Dendritic cell treated with granulocyte-macrophage colony-stimulating factor and Interleukin-4, amounts not matched to agents 40 ng/mL and 50 ng/mL, for 4 days (primary cell): ENCODE measurements at regions not wholly inside any gene's neighbourhood (a gene's known extent, or its start where the extent isn't known, plus 50 kb on each side); places are given as distances from the start of the nearest gene placed in this dataset.
"Not testable (repeated sequence)": the region's sequence is repeated elsewhere in the genome, so short reads cannot be mapped to it uniquely, and the experiment has no call there.

Source experiments
- H3K27ac Mint-ChIP-seq: one replicate; pipeline ENCODE4 v1.8.0; 2022; ENCODE audit warnings: mild to moderate bottlenecking, mixed read lengths
- H3K27me3 Mint-ChIP-seq: one replicate; pipeline ENCODE4 v1.8.0; 2022; ENCODE audit warnings: mild to moderate bottlenecking, mixed read lengths
- H3K36me3 Mint-ChIP-seq: one replicate; pipeline ENCODE4 v1.8.0; 2022; ENCODE audit warnings: low read depth, mixed read lengths
- H3K4me1 Mint-ChIP-seq: one replicate; pipeline ENCODE4 v1.8.0; 2022; ENCODE audit warnings: low read depth, mixed read lengths
- H3K4me3 Mint-ChIP-seq: one replicate; pipeline ENCODE4 v1.8.0; 2022; ENCODE audit warnings: mild to moderate bottlenecking, moderate library complexity, mixed read lengths
- H3K9me3 Mint-ChIP-seq: one replicate; pipeline ENCODE4 v1.8.0; 2022; ENCODE audit warnings: mixed read lengths
- intact Hi-C: fragments of 100-400 bp; cut with micrococcal nuclease; formaldehyde crosslinking; loops from one replicate; pipeline ENCODE4 v1.15.0; 2022

DNA sequence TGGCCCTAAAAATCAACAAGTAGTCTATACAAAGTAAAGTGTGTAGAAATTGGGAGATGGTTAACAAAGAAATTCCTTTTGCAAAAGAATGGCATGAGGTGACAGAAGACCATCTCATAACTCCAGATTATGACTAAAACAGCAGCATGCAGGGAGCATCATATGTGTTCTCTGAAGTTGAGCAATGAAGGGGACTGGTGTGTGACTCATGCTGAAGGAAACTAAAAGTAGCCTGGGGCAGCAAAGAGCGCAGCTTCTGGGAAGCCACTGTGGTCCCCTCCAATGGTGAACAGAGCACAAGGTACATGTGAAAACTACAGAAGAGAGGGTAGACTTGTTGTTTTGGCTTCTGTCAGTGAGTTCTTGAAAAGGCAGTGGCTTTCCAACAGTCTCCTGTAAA lies 133.4 kb downstream of the MACC1 start:
- no peak overlapping the region for H3K4me3 Mint-ChIP-seq
- no peaks in the 10 kb centered on the region for H3K27me3 Mint-ChIP-seq
- no peak overlapping the region for H3K27ac Mint-ChIP-seq
- no peaks in the 10 kb centered on the region for H3K9me3 Mint-ChIP-seq
- H3K36me3 Mint-ChIP-seq, result no peaks in the 10 kb centered on the region
- no peaks in the 10 kb centered on the region for H3K4me1 Mint-ChIP-seq
- intact Hi-C loops, result no loop called here

GRCh38 chr7:20079080-20079479 lies 138.1 kb downstream of the MACC1 start:
- no peak overlapping the region for H3K27ac Mint-ChIP-seq
- intact Hi-C loops, result no loop called here

GRCh38 chr7:20076835-20077234 lies 140.3 kb downstream of the MACC1 start:
- no peaks in the 10 kb centered on the region for H3K36me3 Mint-ChIP-seq
- no peak overlapping the region for H3K4me3 Mint-ChIP-seq
- no peaks in the 10 kb centered on the region for H3K27me3 Mint-ChIP-seq
- intact Hi-C loops, result no loop called here
- no peaks in the 10 kb centered on the region for H3K4me1 Mint-ChIP-seq
- no peak overlapping the region for H3K27ac Mint-ChIP-seq
- no peaks in the 10 kb centered on the region for H3K9me3 Mint-ChIP-seq

More at GRCh38 chr7:20079080-20079479, 138.1 kb downstream of the MACC1 start:
- Mint-ChIP-seq H3K4me1 (no peaks in the 10 kb centered on the region), H3K36me3 (no peaks in the 10 kb centered on the region), H3K27me3 (no peaks in the 10 kb centered on the region), H3K9me3 (no peaks in the 10 kb centered on the region), H3K4me3 (no peak overlapping the region)

GRCh38 chr7:20075992-20076820 lies 141.0 kb downstream of the MACC1 start:
- Mint-ChIP-seq H3K27me3 (no peaks in the 10 kb centered on the region), H3K36me3 (no peaks in the 10 kb centered on the region), H3K4me1 (no peaks in the 10 kb centered on the region), H3K27ac (no peak overlapping the region), H3K9me3 (no peaks in the 10 kb centered on the region), H3K4me3 (no peak overlapping the region)
- intact Hi-C loops, result no loop called here

GRCh38 chr7:20075440-20075839 lies 141.7 kb downstream of the MACC1 start:
- intact Hi-C loops, result no loop called here
- H3K4me3 Mint-ChIP-seq, result no peak overlapping the region
- H3K27ac Mint-ChIP-seq, result no peak overlapping the region
- no peaks in the 10 kb centered on the region for H3K9me3 Mint-ChIP-seq
- no peaks in the 10 kb centered on the region for H3K27me3 Mint-ChIP-seq
- no peaks in the 10 kb centered on the region for H3K4me1 Mint-ChIP-seq
- H3K36me3 Mint-ChIP-seq, result no peaks in the 10 kb centered on the region

DNA sequence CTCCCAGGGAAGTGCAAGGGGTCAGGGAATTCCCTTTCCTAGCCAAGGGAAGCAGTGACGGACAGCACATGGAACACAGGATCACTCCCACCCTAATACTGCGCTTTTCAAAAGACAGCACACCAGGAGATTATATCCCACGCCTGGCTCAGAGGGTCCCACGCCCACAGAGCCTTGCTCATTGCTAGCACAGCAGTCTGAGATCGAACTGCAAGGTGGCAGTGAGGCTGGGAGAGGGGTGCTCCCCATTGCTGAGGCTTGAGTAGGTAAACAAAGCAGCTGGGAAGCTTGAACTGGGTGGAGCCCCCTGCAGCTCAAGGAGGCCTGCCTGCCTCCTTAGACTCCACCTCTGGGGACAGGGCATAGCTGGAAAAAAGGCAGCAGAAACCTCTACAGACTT lies 149.2 kb downstream of the MACC1 start:
- H3K27ac Mint-ChIP-seq, H3K4me1 Mint-ChIP-seq, intact Hi-C loops, H3K4me3 Mint-ChIP-seq, H3K27me3 Mint-ChIP-seq, H3K36me3 Mint-ChIP-seq: not testable (repeated sequence)
- H3K9me3 Mint-ChIP-seq, result peaks cover 21% of the 10 kb centered on the region

DNA sequence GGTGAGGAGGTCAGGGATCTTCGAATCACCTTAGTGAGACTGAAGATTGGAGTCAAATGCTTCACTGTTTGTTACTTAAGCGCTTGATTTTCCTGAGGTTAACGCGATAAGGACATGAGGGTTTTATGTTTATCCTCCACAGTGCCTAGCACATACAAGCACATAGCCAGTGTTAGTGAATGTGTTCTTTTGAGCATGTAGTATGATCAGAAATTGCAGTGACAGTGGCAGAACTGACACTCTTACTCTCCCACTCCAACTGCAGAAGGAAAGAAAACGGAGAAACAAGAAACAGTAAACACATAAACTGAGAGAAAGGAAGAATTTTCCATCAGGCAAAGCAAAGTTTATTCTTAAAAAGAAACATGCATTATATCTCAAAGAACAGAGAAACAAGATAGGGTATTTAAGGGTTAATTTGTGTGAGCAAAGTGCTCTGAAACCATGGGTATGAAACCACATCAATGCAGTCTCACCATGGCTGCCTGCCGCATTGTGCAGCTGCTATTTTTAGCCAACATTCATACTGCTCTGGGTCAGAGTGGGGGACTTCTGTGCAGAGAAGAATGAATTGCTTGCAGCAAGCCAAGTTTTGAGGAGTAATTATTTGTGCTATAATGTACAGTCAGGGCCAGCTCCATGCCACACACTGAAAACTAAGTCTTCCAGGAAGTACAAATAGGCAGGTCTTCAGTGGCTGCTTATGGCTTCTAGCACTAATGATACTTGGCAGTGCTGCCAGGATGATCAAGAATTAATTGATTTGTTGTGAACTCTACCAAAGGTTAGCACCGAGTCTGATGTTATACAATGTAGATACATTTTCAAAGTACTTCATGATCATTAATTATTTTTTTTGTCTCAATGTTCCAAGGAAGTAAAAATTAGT lies 152.0 kb downstream of the MACC1 start:
- Mint-ChIP-seq H3K27me3 (no peaks in the 10 kb centered on the region), H3K4me1 (no peaks in the 10 kb centered on the region), H3K9me3 (peaks cover 21% of the 10 kb centered on the region), H3K4me3 (no peak overlapping the region), H3K36me3 (no peaks in the 10 kb centered on the region), H3K27ac (no peak overlapping the region)
- intact Hi-C loops, result no loop called here

GRCh38 chr7:20064181-20064970 lies 152.8 kb downstream of the MACC1 start:
- H3K27me3 Mint-ChIP-seq, result no peaks in the 10 kb centered on the region
- H3K27ac Mint-ChIP-seq, result no peak overlapping the region
- intact Hi-C loops, result no loop called here

DNA sequence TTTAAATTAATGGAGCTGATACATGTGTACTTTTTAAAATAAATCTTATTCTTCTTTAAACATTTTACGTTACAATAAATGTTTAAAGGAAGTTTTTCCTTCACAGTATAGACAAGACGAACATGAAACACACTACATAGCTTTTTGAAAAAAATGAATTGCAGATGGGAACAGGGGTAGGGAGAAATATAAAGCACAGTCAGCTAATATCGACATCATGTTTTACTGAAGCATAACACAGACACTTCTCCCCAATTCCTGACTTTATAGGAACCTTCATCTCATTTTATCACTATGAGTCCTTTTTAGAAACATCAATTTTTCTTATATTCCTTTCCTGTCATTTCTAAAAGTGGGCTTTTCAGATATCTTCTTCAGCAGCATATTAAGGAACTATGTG lies 153.5 kb downstream of the MACC1 start:
- no peaks in the 10 kb centered on the region for H3K27me3 Mint-ChIP-seq
- H3K4me3 Mint-ChIP-seq, result no peak overlapping the region
- peaks cover 10% of the 10 kb centered on the region for H3K9me3 Mint-ChIP-seq
- intact Hi-C loops, result no loop called here
- H3K27ac Mint-ChIP-seq, result no peak overlapping the region
- no peaks in the 10 kb centered on the region for H3K4me1 Mint-ChIP-seq
- no peaks in the 10 kb centered on the region for H3K36me3 Mint-ChIP-seq

More at GRCh38 chr7:20064181-20064970, 152.8 kb downstream of the MACC1 start:
- H3K4me3 Mint-ChIP-seq, result no peak overlapping the region
- no peaks in the 10 kb centered on the region for H3K4me1 Mint-ChIP-seq
- H3K36me3 Mint-ChIP-seq, result no peaks in the 10 kb centered on the region
- H3K9me3 Mint-ChIP-seq, result peaks cover 18% of the 10 kb centered on the region

DNA sequence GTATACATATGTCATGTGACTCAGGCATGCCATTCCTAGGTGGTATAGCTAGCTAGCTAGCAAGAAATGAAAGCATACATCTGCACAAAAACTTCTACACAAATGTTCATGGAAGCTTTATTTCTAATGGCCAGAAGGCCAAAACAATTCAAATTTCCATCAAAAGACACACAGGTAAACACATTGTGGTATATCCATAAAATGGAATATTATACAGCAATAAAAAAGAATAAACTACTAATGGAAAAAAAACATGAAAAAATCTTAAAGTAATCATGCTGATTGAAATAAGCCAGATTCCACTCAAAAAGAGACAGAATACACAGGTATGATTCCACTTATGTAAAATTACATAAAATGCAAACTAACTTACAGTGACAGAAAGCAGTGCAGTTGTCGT lies 154.3 kb downstream of the MACC1 start:
- H3K36me3 Mint-ChIP-seq, result no peaks in the 10 kb centered on the region
- H3K4me3 Mint-ChIP-seq, result no peak overlapping the region
- no peaks in the 10 kb centered on the region for H3K4me1 Mint-ChIP-seq
- peaks cover 3% of the 10 kb centered on the region for H3K9me3 Mint-ChIP-seq
- no peaks in the 10 kb centered on the region for H3K27me3 Mint-ChIP-seq
- H3K27ac Mint-ChIP-seq, result no peak overlapping the region
- intact Hi-C loops, result no loop called here

DNA sequence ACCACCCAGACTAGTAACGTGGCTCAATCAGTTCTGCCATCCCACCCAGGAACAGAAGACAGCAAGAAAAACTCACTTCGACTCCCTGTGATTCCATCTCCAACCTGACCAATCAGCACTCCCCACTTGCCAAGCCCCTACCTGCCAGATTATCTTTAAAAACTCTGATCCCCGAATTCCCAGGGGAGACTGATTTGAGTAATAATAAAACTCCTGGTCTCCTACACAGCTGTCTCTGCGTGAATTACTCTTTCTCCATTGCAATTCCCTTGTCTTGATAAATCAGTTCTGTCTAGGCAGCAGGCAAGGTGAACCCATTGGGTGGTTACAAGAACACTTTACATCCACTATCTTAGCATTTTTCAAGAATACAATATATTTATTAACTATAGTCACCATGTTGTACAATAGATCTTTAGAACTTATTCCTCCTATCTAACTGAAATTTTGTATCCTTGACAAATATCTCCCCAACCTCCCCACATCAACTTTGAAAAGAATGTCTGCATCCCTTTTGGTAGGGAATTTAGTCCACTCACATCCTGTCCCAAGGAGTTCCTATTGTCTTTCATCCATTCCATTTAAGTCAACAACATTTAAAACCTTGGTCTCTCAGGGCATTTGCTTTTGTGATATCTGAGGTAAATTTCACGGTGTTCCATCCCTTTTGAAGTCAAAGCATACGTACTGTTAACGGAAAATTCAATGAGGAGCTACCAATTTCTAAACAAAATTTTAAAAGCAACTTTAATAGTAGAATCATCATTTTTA lies 163.7 kb downstream of the MACC1 start:
- Mint-ChIP-seq H3K4me1 (no peaks in the 10 kb centered on the region), H3K27me3 (no peaks in the 10 kb centered on the region), H3K9me3 (peaks cover 9% of the 10 kb centered on the region), H3K36me3 (no peaks in the 10 kb centered on the region), H3K27ac (no peak overlapping the region), H3K4me3 (no peak overlapping the region)
- intact Hi-C loops, result no loop called here

- Mint-ChIP-seq H3K4me3 (no peak overlapping the region), H3K9me3 (peaks cover 6% of the 10 kb centered on the region), H3K36me3 (no peaks in the 10 kb centered on the region), H3K4me1 (no peaks in the 10 kb centered on the region), H3K27me3 (no peaks in the 10 kb centered on the region), H3K27ac (no peak overlapping the region)
- intact Hi-C loops, result no loop called here
Measured at GRCh38 chr7:20050241-20050966, 166.8 kb downstream of the MACC1 start.

DNA sequence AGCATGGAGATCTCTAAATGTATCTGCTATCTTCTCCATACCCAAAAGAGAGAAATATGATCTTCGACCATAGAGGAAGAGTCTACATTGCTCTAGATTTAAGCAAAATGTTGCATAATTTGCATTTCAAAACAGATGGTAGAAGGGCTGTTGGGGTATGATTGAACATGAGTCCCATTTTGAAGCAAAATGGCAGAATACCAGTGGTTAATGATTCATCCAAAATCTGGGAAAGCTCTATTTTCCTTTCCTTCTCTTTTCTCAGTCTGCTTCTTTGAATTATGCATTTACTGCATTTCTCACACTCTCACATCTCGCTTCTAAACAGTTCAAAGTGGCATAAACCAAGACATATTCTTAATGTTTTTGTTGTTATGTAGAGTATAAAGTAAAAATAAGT lies 178.5 kb downstream of the MACC1 start:
- H3K9me3 Mint-ChIP-seq, result no peaks in the 10 kb centered on the region

More for the DNA sequence above, 178.5 kb downstream of the MACC1 start:
- no peak overlapping the region for H3K4me3 Mint-ChIP-seq
- no peak overlapping the region for H3K27ac Mint-ChIP-seq
- no peaks in the 10 kb centered on the region for H3K36me3 Mint-ChIP-seq
- intact Hi-C loops, result no loop called here
- H3K27me3 Mint-ChIP-seq, result no peaks in the 10 kb centered on the region
- no peaks in the 10 kb centered on the region for H3K4me1 Mint-ChIP-seq
